Testis (tissue), 2 donors: ENCODE measurements at regions not wholly inside any gene's neighbourhood (a gene's known extent, or its start where the extent isn't known, plus 50 kb on each side); places are given as distances from the start of the nearest gene placed in this dataset.

ENCODE experiments used
- DNase-seq: peaks from one replicate; pipeline ENCODE4 v3.0.0-alpha.2; 2019
- H3K27ac ChIP-seq, 2 donors: fragments of 200-600 bp; sonication (generic); one replicate each; pipeline ENCODE4 v1.5.1; 2019
- H3K27me3 ChIP-seq: fragments of 200-600 bp; sonication (generic); one replicate; pipeline ENCODE4 v1.5.1; 2019
- H3K36me3 ChIP-seq: fragments of 200-600 bp; sonication (generic); one replicate; pipeline ENCODE4 v1.5.1; 2017; ENCODE audit warnings: low read depth; ENCODE audit errors: missing control alignments
- H3K4me1 ChIP-seq: fragments of 200-600 bp; sonication (generic); one replicate; pipeline ENCODE4 v1.5.1; 2019
- H3K4me3 ChIP-seq, 2 donors: fragments of 200-600 bp; sonication (generic); one replicate each; pipeline ENCODE4 v1.5.1; 2017 to 2019
- H3K9me3 ChIP-seq: fragments of 200-600 bp; sonication (generic); one replicate; pipeline ENCODE4 v1.5.1; 2017
- POLR2A ChIP-seq: fragments of 450-650 bp; IDR thresholded peaks from one replicate; pipeline ENCODE4 v1.6.1; 2017; ENCODE audit warnings: antibody characterized with exemption, mild to moderate bottlenecking, moderate library complexity
- WGBS, 2 donors: methylation state at CpG; one replicate each; pipeline ENCODE4 v1.1.5; 2018; 5-methylcytosine and 5-hydroxymethylcytosine counted together
- intact Hi-C: fragments of 100-400 bp; cut with DNase I; formaldehyde crosslinking; loops from one replicate; pipeline ENCODE4 v1.15.1; 2023; ENCODE audit warnings: low total_unique reads
- TF ChIP-seq, protein P1 (sequence below), 3 experiments: fragments of 450-650 bp in 2 of 3; fragments of 200-600 bp in 1 of 3; sonication (generic) in 1 of 3; IDR thresholded peaks; one replicate each; pipeline ENCODE4 v1.5.1; 2016 to 2019; ENCODE audit warnings: antibody characterized with exemption in 3 of 3, mild to moderate bottlenecking in 2 of 3, moderate library complexity in 1 of 3

DNA sequence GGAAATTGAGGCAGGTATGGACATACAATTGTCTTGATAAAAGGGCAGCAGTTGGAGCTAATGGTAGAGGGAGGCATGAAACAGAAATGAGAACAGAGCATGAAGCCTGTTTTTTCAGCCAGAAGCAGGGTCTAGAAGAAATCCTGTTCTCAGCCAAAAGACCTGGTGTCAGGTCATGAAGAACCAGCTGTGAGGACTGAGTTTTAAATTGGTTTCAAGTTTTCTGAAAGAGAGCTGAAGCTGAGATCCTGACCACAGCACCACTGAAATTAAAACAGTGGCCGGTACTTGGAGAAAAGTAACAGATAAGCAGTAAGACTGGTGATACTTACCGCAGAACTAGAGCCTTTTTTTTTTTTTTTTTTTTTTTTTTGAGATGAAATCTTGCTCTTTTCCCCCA lies 283.8 kb upstream of the BMP2 start:
- no peak for TF ChIP-seq POLR2A
- TF ChIP-seq, protein P1, sequence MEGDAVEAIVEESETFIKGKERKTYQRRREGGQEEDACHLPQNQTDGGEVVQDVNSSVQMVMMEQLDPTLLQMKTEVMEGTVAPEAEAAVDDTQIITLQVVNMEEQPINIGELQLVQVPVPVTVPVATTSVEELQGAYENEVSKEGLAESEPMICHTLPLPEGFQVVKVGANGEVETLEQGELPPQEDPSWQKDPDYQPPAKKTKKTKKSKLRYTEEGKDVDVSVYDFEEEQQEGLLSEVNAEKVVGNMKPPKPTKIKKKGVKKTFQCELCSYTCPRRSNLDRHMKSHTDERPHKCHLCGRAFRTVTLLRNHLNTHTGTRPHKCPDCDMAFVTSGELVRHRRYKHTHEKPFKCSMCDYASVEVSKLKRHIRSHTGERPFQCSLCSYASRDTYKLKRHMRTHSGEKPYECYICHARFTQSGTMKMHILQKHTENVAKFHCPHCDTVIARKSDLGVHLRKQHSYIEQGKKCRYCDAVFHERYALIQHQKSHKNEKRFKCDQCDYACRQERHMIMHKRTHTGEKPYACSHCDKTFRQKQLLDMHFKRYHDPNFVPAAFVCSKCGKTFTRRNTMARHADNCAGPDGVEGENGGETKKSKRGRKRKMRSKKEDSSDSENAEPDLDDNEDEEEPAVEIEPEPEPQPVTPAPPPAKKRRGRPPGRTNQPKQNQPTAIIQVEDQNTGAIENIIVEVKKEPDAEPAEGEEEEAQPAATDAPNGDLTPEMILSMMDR (IDR thresholded peaks at IDR 0.05): no peak
- 72 to 74% methylated on average over 2 of the region's 2 CpGs for WGBS, 2 donors
- DNase-seq: no peak

DNA sequence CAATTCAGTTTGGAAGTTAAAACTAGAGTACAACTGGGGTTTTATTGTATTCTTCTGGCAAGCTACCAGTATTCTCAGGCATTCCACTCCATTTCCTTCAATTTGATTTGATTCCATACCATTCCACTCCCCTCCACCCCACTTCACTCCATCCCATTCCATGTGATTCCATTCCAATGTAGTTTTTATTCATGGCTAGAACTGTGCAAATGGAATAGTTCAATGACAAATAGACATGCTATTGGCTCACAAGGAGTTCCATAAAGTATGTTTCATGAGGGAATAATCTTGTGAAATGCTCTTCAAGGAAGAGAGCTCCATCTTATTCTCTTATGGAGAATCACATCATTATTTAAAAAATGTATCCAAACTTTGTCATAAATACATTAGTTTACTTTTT lies 285.0 kb upstream of the BMP2 start:
- H3K9me3 ChIP-seq: no peaks in the 10 kb centered on the region
- no peak overlapping the region for H3K4me3 ChIP-seq
- no peaks in the 10 kb centered on the region for H3K27me3 ChIP-seq
- TF ChIP-seq, protein P1 (IDR thresholded peaks at IDR 0.05): no peak
- intact Hi-C loops: no loop called here
- H3K4me1 ChIP-seq: no peaks in the 10 kb centered on the region
- DNase-seq: no peak
- no peak overlapping the region for H3K27ac ChIP-seq
- no peaks in the 10 kb centered on the region for H3K36me3 ChIP-seq

More for the DNA sequence above, 283.8 kb upstream of the BMP2 start:
- no peaks in the 10 kb centered on the region for H3K36me3 ChIP-seq
- intact Hi-C loops: no loop called here
- H3K9me3 ChIP-seq: no peaks in the 10 kb centered on the region
- no peaks in the 10 kb centered on the region for H3K4me1 ChIP-seq
- no peak overlapping the region for H3K4me3 ChIP-seq
- H3K27me3 ChIP-seq: no peaks in the 10 kb centered on the region
- no peak overlapping the region for H3K27ac ChIP-seq

DNA sequence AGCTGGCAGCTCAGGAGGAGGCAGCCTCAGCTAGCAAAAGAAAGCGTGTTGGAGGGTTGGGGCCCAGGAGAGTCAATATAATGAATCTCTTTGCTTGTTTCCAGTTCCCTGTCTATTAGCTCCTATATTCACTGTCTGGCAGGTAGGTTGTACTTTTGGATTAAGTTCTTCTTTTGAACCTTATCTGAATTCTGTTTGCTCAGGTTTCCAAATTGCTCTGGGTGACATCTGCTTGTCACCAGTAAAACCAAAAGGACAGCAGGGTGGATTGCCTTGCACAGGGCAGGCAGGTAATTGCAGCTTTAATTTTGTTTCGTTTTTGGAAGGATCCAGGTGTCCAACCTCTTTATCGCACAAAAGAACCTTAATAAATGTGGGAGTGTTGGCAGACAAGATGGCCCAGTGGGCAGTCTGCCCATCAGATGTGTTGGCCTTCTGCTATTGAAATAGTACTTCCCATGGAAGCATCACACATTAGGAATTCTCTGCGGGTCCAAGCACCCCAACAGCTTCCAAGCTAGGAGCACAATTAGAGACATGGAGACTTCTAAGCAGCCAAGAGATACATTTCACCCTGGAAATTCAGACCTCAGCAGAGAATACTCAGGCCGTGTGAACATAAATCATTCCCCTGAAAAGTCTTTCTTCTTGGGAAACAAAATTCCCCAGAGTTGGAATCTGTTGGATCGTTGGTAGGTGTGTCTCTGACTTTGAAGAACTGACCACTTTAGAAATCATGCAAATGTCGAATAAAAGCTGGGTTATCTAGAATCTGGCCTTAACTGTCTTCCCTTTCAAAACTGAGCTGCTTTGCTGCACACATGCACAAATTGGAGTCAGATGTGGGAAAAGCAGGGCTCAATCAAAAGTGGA lies 286.9 kb upstream of the BMP2 start:
- 73 to 84% methylated on average over 7 of the region's 7 CpGs for WGBS, 2 donors
- DNase-seq: no peak
- no peak for TF ChIP-seq POLR2A
- TF ChIP-seq, protein P1 (IDR thresholded peaks at IDR 0.05): no peak
- H3K4me3 ChIP-seq: no peak overlapping the region
- no peak overlapping the region for H3K27ac ChIP-seq
- no peaks in the 10 kb centered on the region for H3K4me1 ChIP-seq
- H3K36me3 ChIP-seq: no peaks in the 10 kb centered on the region
- intact Hi-C loops: no loop called here
- no peaks in the 10 kb centered on the region for H3K9me3 ChIP-seq
- no peaks in the 10 kb centered on the region for H3K27me3 ChIP-seq

DNA sequence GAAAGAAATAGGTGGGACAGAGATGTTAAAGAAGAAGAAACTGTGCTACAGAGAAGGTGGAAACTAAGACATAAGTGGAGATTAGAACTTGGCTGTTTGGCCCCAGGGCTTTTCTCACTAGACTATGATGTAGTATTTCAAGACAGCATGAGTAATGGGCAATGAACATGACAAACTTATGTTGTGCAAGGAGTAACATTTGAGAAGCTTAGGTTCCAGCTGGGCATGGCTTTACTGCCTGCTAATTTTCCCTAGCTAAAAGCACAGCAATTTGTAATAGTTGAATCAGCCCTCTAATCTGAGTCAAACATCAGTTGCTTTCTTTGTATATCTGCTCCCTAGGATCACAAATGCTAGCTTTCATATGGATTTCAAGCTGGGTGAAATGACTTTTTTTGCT lies 294.3 kb upstream of the BMP2 start:
- DNase-seq: no peak
- no peak overlapping the region for H3K4me3 ChIP-seq
- no peaks in the 10 kb centered on the region for H3K4me1 ChIP-seq
- no peaks in the 10 kb centered on the region for H3K36me3 ChIP-seq
- H3K9me3 ChIP-seq: no peaks in the 10 kb centered on the region
- no peaks in the 10 kb centered on the region for H3K27me3 ChIP-seq
- intact Hi-C loops: no loop called here
- no peak overlapping the region for H3K27ac ChIP-seq
- TF ChIP-seq, protein P1 (IDR thresholded peaks at IDR 0.05): no peak
- no peak for TF ChIP-seq POLR2A

DNA sequence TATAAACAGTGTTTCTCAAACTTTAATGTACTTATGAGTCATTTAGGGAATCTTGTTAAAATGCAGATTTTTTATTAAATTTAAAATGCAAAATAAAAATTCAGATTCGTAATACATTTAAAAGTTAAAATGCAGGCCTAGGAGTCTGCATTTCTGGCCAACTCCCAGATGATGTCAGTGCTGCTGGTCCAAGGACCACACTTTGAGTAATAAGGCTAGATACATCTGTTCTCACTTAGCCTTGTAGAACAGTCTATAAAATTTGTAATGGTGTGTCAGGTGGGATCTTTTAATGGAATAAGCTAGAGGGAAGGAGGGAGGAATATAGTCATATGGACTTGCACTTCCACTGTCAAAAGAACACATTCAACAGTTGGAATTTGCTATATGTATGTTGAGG lies 295.6 kb upstream of the BMP2 start:
- no peak for DNase-seq
- TF ChIP-seq, protein P1 (IDR thresholded peaks at IDR 0.05): no peak
- TF ChIP-seq POLR2A: no peak
- intact Hi-C loops: no loop called here
- Histone ChIP-seq H3K4me1 (no peaks in the 10 kb centered on the region), H3K4me3 (no peak overlapping the region), H3K27ac (no peak overlapping the region), H3K27me3 (no peaks in the 10 kb centered on the region), H3K36me3 (no peaks in the 10 kb centered on the region), H3K9me3 (no peaks in the 10 kb centered on the region)
- 86% methylated on average over 1 of the region's 1 CpG for WGBS, 2 donors
